ENCODE measurements at regions not wholly inside any gene's neighbourhood (a gene's known extent, or its start where the extent isn't known, plus 50 kb on each side); places are given as distances from the start of the nearest gene placed in this dataset.
A peak's percentile ranks its signal among the peaks of the same experiment; 100 is the strongest.
"Not testable (repeated sequence)": the region's sequence is repeated elsewhere in the genome, so short reads cannot be mapped to it uniquely, and the experiment has no call there.

- Mint-ChIP-seq H3K27me3 (ENCODE audit: low read depth) (no peaks in the 10 kb centered on the region), H3K4me3 (ENCODE audit: unreplicated experiment) (no peak overlapping the region), H3K36me3 (ENCODE audit: low read depth) (no peaks in the 10 kb centered on the region), H3K9me3 (ENCODE audit: low read depth) (no peaks in the 10 kb centered on the region), H3K27ac (ENCODE audit: unreplicated experiment) (no peak overlapping the region), H3K4me1 (ENCODE audit: low read depth) (peaks cover 2% of the 10 kb centered on the region)
- TF ChIP-seq CTCF (IDR thresholded peaks at IDR 0.05), result no peak
- DNase-seq (ENCODE audit: low spot score), result no peak
Measured at GRCh38 chr2:48202863-48203642, 111.4 kb upstream of the FOXN2 start.

DNA sequence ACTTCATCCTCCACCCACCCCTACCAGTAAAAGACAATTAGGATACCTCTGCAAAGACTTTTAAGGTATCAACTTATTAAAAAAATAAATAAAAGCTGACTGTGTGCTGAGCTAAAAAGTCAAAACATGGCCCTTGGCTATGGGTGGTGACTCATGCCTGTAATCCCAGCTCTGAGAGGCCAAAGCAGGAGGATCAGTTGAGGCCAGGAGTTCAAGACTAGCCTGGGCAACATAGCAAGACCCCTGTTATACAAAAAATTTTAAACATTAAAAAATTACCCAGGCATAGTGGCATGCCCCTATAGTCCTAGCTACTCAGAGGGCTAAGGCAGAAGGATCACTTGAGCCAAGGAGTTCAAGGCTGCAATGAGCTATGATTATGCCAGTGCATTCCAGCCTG, 110.8 kb upstream of the FOXN2 start:
- TF ChIP-seq CTCF (IDR thresholded peaks at IDR 0.05), result no peak
- Mint-ChIP-seq H3K4me1 (ENCODE audit: low read depth) (peaks cover 4% of the 10 kb centered on the region), H3K36me3 (ENCODE audit: low read depth) (no peaks in the 10 kb centered on the region), H3K9me3 (ENCODE audit: low read depth) (no peaks in the 10 kb centered on the region), H3K27ac (ENCODE audit: unreplicated experiment) (no peak overlapping the region), H3K27me3 (ENCODE audit: low read depth) (no peaks in the 10 kb centered on the region), H3K4me3 (ENCODE audit: unreplicated experiment) (no peak overlapping the region)
- DNase-seq (ENCODE audit: low spot score), result no peak

- no peak for DNase-seq (ENCODE audit: low spot score)
- Mint-ChIP-seq H3K4me1 (ENCODE audit: low read depth) (peaks cover 14% of the 10 kb centered on the region), H3K27me3 (ENCODE audit: low read depth) (no peaks in the 10 kb centered on the region), H3K27ac (ENCODE audit: unreplicated experiment) (no peak overlapping the region), H3K36me3 (ENCODE audit: low read depth) (no peaks in the 10 kb centered on the region), H3K9me3 (ENCODE audit: low read depth) (no peaks in the 10 kb centered on the region), H3K4me3 (ENCODE audit: unreplicated experiment) (no peak overlapping the region)
- no peak for TF ChIP-seq CTCF (IDR thresholded peaks at IDR 0.05)
Measured at GRCh38 chr2:48204750-48205136, 109.7 kb upstream of the FOXN2 start.

- Mint-ChIP-seq H3K27me3 (ENCODE audit: low read depth) (no peaks in the 10 kb centered on the region), H3K27ac (ENCODE audit: unreplicated experiment) (no peak overlapping the region), H3K9me3 (ENCODE audit: low read depth) (no peaks in the 10 kb centered on the region), H3K36me3 (ENCODE audit: low read depth) (no peaks in the 10 kb centered on the region), H3K4me1 (ENCODE audit: low read depth) (peaks cover 14% of the 10 kb centered on the region), H3K4me3 (ENCODE audit: unreplicated experiment) (no peak overlapping the region)
- TF ChIP-seq CTCF (IDR thresholded peaks at IDR 0.05), result peak; percentile 50
- DNase-seq (ENCODE audit: low spot score), result no peak
Measured at GRCh38 chr2:48205137-48205798, 109.2 kb upstream of the FOXN2 start.

DNA sequence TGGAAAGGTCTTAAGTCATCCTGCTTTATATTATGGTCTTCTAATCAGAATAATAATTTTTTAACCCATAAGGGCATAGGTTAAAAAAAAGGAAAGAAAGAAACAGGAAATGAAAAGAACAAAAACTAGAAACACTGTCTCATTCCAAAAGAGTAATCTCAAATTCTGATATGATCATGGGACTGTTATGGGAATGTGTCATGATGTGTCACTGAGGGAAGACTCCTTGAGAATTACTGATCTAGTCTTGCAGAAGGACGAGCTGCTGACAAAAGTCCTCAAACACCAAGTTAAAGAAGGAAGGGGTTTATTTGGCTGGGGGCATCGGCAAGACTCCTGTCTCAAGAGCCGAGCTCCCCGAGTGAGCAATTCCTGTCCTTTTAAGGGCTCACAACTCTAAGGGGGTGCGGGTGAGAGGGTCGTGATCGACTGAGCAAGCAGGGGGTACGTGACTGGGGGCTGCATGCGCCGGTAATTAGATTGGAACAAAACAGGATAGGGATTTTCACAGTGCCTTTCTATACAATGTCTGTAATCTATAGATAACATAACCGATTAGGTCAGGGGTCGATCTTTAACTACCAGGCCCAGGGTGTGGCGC, 108.3 kb upstream of the FOXN2 start:
- not testable (repeated sequence) for H3K36me3 Mint-ChIP-seq (ENCODE audit: low read depth); H3K4me3 Mint-ChIP-seq (ENCODE audit: unreplicated experiment); H3K9me3 Mint-ChIP-seq (ENCODE audit: low read depth); H3K27me3 Mint-ChIP-seq (ENCODE audit: low read depth); H3K27ac Mint-ChIP-seq (ENCODE audit: unreplicated experiment); DNase-seq (ENCODE audit: low spot score)
- H3K4me1 Mint-ChIP-seq (ENCODE audit: low read depth), result peaks cover 14% of the 10 kb centered on the region
